HG02970 (cell line): ENCODE measurements at regions not wholly inside any gene's neighbourhood (a gene's known extent, or its start where the extent isn't known, plus 50 kb on each side); places are given as distances from the start of the nearest gene placed in this dataset.

Source experiments
- ATAC-seq: cut with Tn5 transposase; IDR thresholded peaks from one replicate; pipeline ENCODE4 v1.9.1; 2021; ENCODE audit warnings: mild to moderate bottlenecking, moderate library complexity, moderate number of reproducible peaks; ENCODE audit not compliant: unreplicated experiment, low FRiP score

DNA sequence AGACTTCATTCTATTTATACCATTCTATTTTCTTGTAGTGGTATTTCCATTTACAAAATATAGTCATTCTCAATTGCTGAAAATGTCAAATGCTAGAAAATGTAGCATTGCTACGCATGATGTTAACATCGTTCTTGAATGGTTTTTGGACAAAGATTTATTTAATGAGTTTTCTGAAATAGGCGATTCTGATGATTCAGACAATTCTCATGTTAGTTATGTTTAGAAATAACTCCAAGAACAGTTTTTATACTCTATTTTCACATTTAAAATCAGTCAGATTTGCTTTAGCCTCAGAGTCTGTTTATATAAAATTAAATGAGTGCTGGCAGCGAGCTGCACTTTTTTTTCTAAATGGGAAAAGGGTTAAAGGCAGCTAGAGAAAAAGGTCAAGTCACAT, 414.8 kb upstream of the MGAT4C start:
- ATAC-seq = no peak

DNA sequence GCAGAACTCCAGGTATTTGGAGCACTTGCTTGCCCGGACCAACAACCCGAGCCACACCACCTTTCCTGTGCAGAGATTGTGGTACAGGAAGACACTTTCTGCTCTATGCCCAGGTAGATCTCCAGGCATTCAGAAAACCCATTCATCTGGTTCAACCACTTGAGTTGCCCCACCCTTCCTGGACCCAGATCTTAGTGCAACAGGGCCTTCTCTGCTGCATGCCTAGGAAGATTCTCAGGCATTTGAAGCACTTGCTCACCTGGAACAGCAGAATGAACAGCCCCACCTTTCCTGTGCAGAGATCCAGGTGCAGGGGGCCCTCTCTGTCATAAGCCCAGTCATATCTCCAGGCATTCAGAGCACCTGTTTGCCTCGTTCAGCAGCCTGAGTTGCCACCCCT, 412.8 kb upstream of the MGAT4C start:
- no peak for ATAC-seq

DNA sequence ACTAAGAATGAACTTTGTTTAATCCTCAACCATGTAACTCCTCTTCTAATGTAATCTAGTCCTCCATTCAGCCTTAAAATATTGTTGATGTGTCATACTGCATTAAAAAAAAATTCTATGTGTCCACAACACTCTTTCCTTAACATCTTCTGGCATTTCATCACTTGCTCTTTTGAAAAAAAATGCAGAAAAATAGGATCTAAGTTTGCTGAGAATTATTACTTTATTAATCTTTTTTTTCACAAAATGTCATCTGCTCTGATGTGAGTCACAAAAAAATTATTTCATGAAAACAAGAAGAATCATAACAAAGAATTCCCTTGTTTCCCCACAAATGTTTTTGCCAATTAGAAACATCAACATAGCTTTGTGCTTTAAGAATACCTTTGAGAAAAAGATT, 410.1 kb upstream of the MGAT4C start:
- no peak for ATAC-seq

DNA sequence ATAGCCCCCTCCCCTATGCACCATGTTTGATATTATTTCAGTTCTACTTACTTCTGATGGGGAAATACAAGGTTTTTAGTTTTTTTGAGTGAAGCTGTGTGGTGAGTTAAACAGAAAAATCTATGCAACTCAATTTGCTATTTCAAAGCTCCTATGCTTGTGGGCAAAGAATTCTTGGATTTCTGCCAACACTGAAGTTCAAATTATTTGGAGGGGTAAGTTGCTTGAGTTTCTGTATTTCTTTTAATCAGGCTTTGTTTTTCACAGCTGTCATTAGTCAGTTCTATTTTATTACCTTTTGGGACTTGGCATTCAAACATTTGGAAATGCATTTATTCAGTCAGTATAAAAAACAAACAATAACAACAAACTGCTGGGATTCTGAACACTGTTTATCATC, 407.5 kb upstream of the MGAT4C start:
- no peak for ATAC-seq

DNA sequence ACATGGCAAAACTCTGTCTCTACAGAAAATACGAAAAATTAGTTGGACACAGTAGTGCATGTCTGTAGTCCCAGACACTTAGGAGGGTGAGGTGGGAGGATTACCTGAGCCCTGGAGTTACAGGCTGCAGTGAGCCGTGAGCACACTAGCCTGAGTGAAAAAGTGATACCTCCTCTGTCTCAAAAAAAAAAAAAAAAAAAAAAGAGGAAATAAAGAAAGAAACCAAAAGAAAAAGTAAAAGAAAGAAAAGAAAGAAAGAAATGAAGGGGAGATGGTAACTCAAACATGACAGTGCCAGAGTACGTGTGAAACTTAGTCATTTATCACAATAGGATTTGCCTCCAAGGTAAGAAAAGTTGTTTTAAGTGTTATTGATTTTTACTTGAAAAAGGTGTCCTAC, 407.0 kb upstream of the MGAT4C start:
- no peak for ATAC-seq

- no peak for ATAC-seq
These were observed 406.3 kb upstream of the MGAT4C start for GRCh38 chr12:86662464-86662863.

DNA sequence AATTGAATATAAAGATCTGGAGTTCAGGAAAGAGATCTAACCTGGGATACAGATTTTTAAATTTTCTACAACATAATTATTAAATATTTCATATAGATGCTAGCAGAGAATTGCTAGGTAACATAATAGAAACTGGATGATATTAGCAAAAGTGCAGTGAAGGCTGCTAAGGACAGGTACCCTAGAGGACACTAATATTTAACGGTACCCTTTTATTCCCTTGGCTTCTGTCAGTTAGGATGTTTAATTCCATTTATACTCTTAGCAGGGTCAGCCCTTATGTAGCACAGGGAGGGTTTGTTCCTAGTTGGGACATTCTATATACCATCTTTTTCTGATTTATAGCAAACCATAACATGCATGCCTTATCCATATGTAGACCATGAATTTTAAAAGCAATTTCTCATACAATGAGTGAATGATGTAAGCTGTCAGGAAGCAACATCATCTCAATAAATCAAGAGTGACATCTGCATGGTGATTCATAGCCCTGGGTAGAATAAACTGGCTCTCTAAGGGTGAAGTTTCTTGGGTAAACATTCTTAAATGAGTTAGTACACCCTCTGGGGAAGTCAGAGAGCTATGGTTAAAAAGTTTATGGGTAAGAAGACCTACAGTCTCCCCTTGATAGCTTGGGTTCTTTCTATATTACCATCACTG, 404.4 kb upstream of the MGAT4C start:
- ATAC-seq = no peak

- no peak for ATAC-seq
These were observed 403.8 kb upstream of the MGAT4C start for GRCh38 chr12:86659985-86660384.

DNA sequence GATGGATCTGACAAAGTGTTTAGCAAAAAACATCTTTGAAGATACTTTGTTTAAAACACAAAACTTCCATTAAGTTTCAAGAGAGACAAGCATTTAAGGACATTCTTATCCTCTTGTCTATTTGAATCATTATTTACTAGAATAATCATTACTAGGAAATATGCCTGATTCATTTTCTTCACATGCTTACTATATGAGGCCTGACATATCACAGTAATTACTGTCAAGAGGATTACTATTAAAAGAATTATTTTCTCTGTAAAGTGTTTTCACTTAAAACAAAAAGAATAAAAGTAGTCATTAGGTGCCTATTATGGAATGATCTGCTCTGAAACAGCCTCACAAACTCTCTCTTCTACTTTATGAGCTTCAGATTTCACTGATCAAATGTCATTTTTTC, 402.1 kb upstream of the MGAT4C start:
- ATAC-seq = no peak

DNA sequence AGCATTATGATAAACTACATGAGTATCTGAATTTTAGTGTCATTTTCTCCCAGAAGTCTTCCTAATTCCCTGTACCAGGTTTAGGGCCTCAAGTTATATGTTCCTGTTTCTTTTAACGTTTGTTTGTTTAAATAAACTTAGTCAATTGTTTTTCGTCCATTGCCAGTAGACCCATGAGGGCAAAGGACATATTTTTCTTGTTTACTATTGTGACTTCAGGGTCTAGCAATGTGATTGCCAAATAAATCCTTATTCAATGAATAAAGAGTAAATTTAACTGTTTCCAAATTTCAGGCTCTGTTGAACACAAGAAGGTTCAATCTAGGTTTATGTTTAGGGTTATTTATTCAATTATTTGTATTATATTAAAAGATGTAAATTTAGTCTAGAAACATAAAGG, 391.6 kb upstream of the MGAT4C start:
- ATAC-seq = no peak

DNA sequence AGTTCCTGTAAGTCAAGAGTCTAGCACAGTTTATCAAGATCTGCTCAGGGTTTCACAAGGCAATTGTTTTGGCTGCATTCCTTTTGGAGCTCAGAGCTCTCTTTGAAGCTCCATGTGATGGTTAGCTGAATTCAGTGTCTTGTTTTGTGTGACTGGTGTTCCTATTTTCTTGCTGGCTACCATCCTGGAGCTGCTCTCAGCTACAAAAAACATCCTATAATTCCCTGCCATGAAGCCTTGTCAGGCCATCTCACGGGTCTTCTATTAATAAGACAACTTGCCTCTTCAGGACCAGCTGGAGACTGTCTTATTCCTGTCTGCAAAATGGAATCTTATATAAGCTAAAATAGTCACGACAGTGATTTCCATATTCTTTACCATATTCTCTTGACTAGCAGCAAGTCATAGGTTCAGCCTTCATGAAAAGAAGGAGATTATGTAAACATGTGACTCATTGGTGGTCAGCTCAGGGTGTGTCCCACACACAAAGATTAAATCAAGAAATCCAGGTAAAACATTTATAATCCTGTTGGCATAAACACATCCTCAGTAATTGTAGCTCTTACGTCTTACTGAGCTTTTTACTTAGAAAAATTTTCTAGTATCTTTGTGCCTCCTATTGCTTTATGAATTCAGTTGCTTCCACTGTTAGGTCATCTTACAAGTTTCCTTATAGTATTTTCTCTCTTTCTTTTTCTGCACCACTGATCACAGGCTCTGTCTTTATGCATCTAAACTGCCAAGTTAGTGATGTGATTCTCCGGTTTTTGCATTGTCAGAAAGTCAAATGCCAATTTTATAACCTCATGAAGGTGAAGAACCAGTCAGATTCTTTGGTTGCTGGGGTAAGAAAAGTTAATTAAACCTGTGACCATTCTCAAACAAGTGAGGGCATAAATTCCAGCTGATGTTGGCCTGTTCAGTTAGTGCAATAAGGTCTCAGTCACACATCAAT, 378.5 kb upstream of the MGAT4C start:
- ATAC-seq = no peak

DNA sequence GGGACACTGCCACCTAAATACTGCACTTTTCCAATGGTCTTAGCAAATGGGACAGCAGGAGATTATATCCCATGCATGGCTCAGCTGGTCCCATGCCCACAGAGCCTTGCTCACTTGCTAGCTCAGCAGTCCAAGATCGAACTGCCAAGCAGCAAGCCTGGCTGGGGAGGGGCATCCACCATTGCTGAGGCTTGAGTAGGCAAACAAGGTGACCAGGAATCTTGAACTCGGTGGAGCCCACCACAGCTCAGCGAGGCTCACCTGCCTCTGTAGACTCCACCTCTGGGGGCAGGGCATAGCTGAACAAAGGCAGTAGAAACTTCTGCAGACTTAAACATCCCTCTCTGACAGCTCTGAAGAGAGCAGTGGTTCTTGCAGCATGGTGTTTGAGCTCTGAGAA, 370.8 kb upstream of the MGAT4C start:
- no peak for ATAC-seq

GRCh38 chr12:86623267-86623666, 367.1 kb upstream of the MGAT4C start:
- no peak for ATAC-seq

GRCh38 chr12:86621957-86622356, 365.8 kb upstream of the MGAT4C start:
- ATAC-seq = no peak

- no peak for ATAC-seq
These were observed 357.1 kb upstream of the MGAT4C start for GRCh38 chr12:86613311-86613710.

DNA sequence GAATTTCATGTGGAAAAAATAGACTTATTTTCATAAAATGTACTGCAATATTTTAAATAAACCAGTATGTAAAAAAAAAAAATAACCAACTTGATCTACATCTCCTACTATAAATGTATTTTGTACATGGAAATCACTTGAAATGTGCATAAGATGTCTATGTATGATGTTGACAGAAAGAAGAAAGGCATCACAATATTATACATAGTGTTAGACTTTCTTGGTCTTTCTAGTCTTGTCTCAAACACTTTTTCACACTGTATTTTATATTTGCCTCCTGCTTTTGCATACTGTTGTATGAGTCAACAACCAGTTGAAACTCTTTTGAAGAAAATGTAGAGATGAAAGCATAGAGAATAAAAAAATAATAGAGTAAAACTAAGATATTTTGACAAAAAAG, 352.4 kb upstream of the MGAT4C start:
- no peak for ATAC-seq

DNA sequence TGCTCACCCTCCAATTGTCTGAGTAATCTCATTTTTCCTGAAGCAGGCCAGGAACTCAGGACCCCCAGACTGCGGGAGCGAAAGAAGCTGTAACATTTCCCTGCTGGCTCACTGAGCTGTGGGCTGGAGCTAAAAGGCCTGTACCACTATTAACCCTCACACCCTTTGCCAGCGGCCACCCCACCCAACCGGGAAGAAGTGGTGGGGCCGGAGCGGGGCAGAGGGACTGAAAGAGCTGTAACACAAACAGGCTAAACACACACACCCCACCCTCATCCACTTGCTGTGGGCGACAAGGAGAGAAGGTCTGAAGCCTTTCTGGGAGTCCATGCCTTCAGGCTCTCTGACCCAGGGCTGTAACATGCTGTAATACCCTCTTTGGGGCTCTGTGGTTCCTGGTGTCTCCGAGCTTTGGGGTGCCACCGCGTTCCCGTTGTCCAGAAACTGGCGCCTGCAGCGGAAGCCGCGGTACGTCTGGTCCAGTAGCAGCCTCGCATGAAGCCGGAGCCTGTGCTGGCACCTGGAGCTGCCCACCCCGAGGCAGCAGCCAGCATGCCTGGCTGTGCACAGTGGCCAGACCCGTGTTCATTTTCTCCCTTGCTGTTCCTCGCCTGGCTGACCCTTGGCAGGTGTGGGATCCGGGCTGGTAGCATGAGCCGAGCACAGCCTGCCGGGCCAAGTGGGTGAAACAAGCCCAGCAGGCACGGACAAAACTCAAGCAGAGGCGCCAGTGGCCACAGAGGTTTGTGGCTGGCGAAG, 345.5 kb upstream of the MGAT4C start:
- no peak for ATAC-seq

GRCh38 chr12:86600664-86601231, 344.6 kb upstream of the MGAT4C start:
- no peak for ATAC-seq

- ATAC-seq = no peak
These were observed 341.2 kb upstream of the MGAT4C start for GRCh38 chr12:86597431-86597830.

DNA sequence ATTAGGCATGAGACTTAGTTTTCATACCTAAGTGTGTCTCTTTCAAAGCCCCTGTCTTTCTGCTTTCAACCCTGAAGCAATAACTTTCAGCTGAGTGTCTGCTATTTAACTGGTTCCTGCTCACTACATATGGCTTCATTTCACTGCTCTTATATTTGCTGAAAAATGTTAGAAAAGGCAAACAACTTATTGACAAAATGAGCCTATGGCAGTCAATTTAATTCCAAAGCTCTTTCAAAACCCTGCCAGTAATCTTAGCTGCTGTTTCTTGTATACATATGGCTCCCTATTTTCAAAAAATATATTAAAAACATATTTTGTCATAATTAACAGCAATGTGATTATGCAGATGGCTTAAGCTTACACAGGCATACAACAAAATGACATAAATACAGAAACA, 334.1 kb upstream of the MGAT4C start:
- ATAC-seq = no peak

DNA sequence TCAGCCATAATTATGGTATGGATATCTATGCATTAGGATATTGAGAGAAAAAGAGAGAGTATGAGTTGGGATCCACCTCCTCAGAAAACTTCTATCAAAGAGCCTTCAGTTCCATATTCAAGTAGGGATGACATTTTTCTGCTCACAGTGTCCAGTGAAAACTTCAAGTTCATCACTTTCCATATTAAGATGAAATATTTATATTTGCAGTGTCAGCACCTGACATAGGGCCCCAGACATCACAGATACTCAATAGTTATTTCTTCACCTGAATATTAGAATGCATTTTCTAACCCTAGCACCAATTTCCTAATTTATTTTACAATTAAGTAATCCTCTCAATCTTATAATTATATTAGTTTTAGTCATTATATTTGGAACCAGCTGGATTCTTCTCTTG, 318.0 kb upstream of the MGAT4C start:
- no peak for ATAC-seq
